ENCODE measurements at regions not wholly inside any gene's neighbourhood (a gene's known extent, or its start where the extent isn't known, plus 50 kb on each side); places are given as distances from the start of the nearest gene placed in this dataset.

DNA sequence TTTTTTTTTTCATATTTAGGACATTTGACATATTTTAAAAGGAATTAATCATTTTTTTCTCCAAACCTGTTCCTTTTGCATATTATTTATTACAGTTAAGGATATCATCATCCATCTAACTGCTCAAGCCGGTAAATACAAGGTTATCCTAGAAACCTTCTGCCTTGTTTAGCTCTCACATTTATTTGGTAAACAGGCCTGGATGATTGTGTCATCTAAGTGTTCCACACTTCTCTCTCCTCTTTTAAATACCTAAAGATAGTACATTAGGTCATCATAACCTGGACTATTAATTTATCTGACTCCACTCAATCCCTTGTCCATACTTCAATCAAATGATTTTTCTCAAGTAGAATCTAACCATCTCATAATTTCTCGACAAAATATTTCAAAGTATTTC is 511.7 kb upstream of the KLHL1 start:
- no peak overlapping the region for H4K5ac ChIP-seq (ENCODE audit: insufficient read length, low read depth, low read length)
- H2BK15ac ChIP-seq (ENCODE audit: low read depth, low read length), result no peak overlapping the region
- H2BK12ac ChIP-seq (ENCODE audit: insufficient read length, low read depth, low read length), result no peak overlapping the region
- no peaks in the 10 kb centered on the region for H4K20me1 ChIP-seq (ENCODE audit: control insufficient read depth, insufficient read depth, insufficient read length)
- H3K9me3 Mint-ChIP-seq, result no peaks in the 10 kb centered on the region
- no peak overlapping the region for H3K23ac ChIP-seq (ENCODE audit: insufficient read length, low read depth, low read length)
- H4K8ac ChIP-seq (replicated peaks; ENCODE audit: insufficient read length, low read depth, low read length), result no peak overlapping the region
- H3K27ac Mint-ChIP-seq, result no peak overlapping the region
- no peaks in the 10 kb centered on the region for H3K4me1 ChIP-seq (ENCODE audit: insufficient read depth, low read length)
- no peak overlapping the region for H2BK20ac ChIP-seq (ENCODE audit: low read depth, low read length, poor library complexity, severe bottlenecking)
- no peak overlapping the region for H2BK5ac ChIP-seq (ENCODE audit: insufficient read length, low read length)
- no peak overlapping the region for H2BK120ac ChIP-seq (ENCODE audit: low read depth, low read length, poor library complexity, severe bottlenecking)
- no peak overlapping the region for H3K4me2 ChIP-seq (ENCODE audit: insufficient read depth, insufficient read length, low read length)
- H3T11ph ChIP-seq (ENCODE audit: low read length), result no peak overlapping the region
- H3K14ac ChIP-seq (ENCODE audit: insufficient read depth, low read length), result no peak overlapping the region
- no peaks in the 10 kb centered on the region for H3K79me2 ChIP-seq (ENCODE audit: insufficient read depth, low read length)
- H3K9me3 ChIP-seq (ENCODE audit: control insufficient read depth, low read depth, low read length), result no peaks in the 10 kb centered on the region
- no peak overlapping the region for H3K56ac ChIP-seq (ENCODE audit: insufficient read length, low read depth, low read length)
- no peak for DNase-seq
- 0 out of 2 replicates have a peak, but pooled peaks cover 2% of the 10 kb centered on the region for H3K27me3 Mint-ChIP-seq (ENCODE audit: low read depth)
- H3K36me3 Mint-ChIP-seq (ENCODE audit: insufficient read depth in 1 of 3, low read depth in 3 of 3), result no peaks in the 10 kb centered on the region
- no peak overlapping the region for H3K27ac ChIP-seq (ENCODE audit: insufficient read length, low read depth, low read length)
- H3K18ac ChIP-seq (ENCODE audit: insufficient read length, low read depth, low read length), result no peak overlapping the region
- no peaks in the 10 kb centered on the region for H3K27me3 ChIP-seq (ENCODE audit: insufficient read depth, low read length)
- H3K4me1 Mint-ChIP-seq, result peaks cover 0 to 9% of the 10 kb centered on the region in 2 experiments; a peak in 2 of 4 replicates
- H4K91ac ChIP-seq (ENCODE audit: insufficient read length, low read depth, low read length), result no peak overlapping the region
- H3K4me3 Mint-ChIP-seq, result no peak overlapping the region
- H2AK5ac ChIP-seq (ENCODE audit: insufficient read length, low read length), result no peak overlapping the region
- H3K4ac ChIP-seq (ENCODE audit: low read depth, low read length), result no peak overlapping the region
- no peak overlapping the region for H3K9ac ChIP-seq (ENCODE audit: extremely low read depth, insufficient read length, low read length)
- H3K79me1 ChIP-seq (ENCODE audit: insufficient read depth, low read depth, low read length, poor library complexity, severe bottlenecking), result no peaks in the 10 kb centered on the region
- TF ChIP-seq CTCF (conservative IDR thresholded peaks at IDR 0.05), result no peak
- no peak overlapping the region for H2AFZ ChIP-seq (ENCODE audit: low read length)
- H3K23me2 ChIP-seq (ENCODE audit: insufficient read length, low read depth, low read length, poor library complexity, severe bottlenecking), result no peaks in the 10 kb centered on the region
- 100% methylated on average over 1 of the region's 2 CpGs for WGBS (ENCODE audit: extremely low coverage, insufficient read length, low lambda C conversion rate)
